VCaP (cell line): ENCODE measurements at regions not wholly inside any gene's neighbourhood (a gene's known extent, or its start where the extent isn't known, plus 50 kb on each side); places are given as distances from the start of the nearest gene placed in this dataset.

ENCODE experiments used
- H3K27ac ChIP-seq: fragments of 450-650 bp; 2 replicates; pipeline ENCODE4 v1.5.1; 2017
- TF ChIP-seq, protein P1 (sequence below): fragments of 450-650 bp; conservative IDR thresholded peaks from 2 replicates; pipeline ENCODE4 v1.5.1; 2017; ENCODE audit warnings: mild to moderate bottlenecking, moderate library complexity

DNA sequence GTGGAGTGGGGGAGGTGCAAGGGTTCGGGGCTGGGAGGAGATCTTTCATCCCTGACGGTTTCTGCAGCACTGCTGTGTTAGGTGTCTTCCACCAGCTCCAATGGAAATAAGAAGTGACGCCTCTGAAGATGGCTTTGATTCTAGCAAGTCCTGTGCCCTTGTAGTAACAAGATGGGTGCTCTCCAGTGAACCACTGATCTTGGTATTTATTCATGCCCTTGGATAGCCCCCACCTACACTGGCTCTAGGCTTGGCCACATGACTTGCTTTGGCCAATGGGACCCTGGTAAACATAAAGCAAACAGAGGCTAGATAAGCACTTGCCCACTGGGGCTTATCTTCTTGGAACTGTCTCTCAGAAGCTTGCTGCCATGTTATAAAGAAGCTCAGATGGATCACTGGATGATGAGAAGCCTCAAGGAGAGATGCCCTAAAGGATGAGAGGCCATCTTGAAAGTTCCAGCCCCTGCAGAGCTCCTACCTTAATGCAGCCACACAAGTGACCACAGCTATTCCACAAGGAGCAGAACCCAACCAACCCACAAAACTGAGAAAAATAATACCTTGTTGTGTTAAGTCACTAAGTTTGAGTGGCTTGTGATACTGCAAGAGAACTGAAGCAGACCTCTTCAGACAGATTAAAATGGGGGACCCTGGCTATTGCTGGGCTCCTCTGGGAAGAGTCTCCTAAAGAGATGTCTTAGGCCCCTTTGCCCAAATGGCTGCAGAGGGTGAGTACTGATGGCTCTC lies 137.9 kb downstream of the PDCD6IP start:
- no peak overlapping the region for H3K27ac ChIP-seq
- TF ChIP-seq, protein P1, sequence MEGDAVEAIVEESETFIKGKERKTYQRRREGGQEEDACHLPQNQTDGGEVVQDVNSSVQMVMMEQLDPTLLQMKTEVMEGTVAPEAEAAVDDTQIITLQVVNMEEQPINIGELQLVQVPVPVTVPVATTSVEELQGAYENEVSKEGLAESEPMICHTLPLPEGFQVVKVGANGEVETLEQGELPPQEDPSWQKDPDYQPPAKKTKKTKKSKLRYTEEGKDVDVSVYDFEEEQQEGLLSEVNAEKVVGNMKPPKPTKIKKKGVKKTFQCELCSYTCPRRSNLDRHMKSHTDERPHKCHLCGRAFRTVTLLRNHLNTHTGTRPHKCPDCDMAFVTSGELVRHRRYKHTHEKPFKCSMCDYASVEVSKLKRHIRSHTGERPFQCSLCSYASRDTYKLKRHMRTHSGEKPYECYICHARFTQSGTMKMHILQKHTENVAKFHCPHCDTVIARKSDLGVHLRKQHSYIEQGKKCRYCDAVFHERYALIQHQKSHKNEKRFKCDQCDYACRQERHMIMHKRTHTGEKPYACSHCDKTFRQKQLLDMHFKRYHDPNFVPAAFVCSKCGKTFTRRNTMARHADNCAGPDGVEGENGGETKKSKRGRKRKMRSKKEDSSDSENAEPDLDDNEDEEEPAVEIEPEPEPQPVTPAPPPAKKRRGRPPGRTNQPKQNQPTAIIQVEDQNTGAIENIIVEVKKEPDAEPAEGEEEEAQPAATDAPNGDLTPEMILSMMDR, result no peak

DNA sequence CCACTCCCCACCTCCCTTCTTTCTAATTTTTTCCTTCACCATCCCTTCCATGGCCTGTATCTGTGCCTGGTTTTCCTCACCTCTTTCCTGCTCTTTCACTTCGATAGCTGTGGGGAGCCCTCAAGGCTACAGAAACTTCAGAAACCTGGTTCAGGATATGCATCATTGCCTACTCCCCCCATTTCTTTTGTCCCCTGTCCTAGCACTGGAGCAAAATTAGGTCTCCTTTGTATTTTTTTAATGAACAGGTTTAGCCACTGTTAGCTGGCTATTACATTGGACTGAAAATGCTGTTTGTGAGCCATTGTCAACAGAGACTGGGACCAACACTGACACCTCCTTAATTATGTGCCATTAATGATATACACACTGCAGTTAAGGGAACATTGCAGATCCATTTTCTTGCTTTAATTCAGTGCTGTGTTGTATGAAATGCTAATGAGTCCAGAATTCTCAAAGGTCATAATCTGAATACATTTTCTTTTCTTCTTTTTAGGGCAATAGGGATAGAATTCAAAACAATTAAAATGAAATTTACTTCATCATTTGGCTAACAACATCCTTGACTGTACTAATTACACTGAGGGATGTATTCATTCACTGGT lies 138.6 kb downstream of the PDCD6IP start:
- TF ChIP-seq, protein P1, result no peak
- H3K27ac ChIP-seq, result no peak overlapping the region

DNA sequence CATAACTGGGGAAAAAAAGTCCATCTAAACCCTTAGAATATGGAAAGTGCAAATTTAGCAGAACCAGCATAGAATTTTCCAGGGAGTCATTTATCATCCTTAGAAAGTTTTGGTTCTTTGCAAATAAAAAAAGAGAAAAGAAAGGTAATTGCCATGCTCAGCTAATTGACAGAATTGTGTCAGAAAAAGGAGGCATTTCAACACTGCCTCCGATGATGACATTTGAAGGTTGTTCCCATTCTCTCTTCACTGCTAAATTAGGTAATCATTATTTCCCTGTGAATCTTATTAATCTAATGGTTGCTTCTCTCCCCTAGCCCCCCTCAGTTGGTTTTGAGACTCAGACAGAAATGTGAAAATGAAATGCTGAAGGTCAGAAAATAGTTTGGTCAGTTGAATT lies 139.2 kb downstream of the PDCD6IP start:
- TF ChIP-seq, protein P1, result no peak
- H3K27ac ChIP-seq, result no peak overlapping the region

DNA sequence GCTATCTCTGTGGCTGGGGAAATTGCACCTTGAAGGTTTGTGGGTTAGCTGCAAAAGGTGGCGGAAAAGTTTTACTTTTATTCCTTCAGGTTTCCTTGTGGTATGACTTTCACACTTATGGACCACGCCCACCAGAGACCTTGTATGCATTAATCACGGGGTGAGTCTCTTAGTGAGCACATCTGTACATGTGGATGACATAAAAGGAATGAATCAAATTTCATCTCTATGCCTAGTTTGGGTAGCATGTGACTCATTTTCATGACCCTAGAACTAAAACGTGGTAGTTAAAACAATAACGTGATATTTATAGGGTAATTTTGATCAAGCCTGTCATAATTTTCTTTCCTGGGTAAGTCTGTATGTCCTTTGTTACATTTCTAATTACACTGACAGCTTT lies 141.7 kb downstream of the PDCD6IP start:
- TF ChIP-seq, protein P1, result no peak
- no peak overlapping the region for H3K27ac ChIP-seq

DNA sequence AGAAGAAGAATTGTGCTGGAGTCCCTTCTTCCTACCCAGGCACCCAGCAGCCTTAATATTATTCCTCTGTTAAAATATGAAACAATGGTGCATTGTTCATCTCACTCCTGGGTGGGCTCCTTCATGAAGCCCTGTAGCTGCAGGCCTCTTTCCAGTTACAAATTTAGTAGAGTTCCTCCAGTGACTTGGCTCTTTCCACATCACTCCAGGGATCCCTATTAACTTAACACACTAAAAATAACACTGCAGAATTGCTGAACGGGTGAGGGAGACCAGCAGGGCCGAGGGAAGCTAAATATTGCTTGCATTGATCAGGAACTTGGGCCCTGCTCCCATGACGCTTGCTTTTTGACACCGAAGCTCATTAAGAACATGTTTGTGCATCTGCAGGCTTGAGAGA lies 142.3 kb downstream of the PDCD6IP start:
- TF ChIP-seq, protein P1, result no peak
- no peak overlapping the region for H3K27ac ChIP-seq

DNA sequence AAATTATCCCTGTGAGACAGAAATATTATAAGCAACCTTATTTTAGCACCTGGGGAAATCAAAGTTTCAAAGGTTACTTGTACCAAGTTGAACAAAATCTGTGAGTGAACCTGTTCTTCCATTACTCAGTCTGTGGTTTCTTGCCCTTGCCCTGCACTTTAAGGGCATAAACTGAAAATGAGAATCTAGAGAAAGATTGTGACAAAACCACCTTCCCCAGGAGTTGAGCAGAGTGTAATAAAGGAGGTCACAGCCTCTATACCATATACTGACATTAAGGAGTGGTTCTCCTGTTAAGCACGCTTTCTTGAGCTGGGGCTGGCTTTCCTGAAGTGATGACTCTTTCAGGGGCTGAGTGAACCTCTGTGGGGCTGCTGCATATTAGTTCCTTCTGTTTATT lies 143.4 kb downstream of the PDCD6IP start:
- no peak overlapping the region for H3K27ac ChIP-seq

DNA sequence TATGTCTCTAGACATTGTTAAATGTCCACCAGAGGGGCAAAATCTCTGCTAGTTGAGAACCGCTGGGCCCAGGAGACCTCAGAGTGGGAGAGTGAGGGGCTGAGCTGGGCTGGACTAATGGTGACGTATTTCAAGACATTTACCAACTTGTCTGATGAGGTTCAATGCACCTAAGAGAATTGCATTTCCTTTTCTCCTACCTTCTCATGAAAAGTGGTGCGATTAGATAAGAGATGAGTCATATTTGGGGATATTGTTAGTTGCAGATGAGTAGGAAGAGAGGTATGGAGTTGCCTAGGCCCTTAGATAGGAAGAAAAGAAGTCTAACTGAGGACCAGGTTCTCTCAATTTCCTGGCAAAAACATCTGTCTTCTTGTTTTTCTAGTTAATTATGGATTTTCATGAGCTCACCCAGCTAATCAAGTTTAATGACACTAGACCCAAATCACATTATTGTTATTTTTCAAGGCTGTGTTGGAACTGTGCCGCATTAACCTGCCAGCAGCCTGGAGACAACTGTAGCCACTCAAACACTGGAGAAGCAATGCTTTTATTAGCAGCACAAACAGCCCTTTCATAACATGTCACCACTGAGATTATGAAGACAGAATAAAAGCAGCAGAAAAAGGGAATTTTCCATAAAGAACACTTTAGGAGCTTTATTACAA lies 144.2 kb downstream of the PDCD6IP start:
- H3K27ac ChIP-seq, result no peak overlapping the region
- TF ChIP-seq, protein P1, result no peak

More for the DNA sequence above, 143.4 kb downstream of the PDCD6IP start:
- TF ChIP-seq, protein P1, result no peak
